ENCODE measurements at regions not wholly inside any gene's neighbourhood (a gene's known extent, or its start where the extent isn't known, plus 50 kb on each side); places are given as distances from the start of the nearest gene placed in this dataset.

DNA sequence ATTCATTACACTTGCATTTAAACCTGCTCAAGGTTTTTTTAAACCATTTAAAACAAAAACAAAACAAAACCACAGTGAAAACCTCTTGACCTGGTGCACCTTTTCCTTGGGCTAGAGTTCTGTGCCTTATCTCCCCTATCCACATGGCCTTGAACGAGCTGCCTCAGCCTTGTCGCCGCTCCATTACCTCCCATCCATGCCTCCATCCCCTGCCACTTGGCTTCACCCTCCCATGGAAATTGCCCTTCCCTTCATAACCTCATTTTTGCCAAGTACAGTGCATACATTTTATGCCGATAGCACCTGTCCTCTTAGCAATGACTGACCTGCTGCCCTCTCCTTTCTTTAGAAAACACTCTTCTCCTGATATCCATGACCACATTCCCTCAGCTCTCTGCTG lies 188.6 kb upstream of the ASIC2 start:
- no peak for DNase-seq

DNA sequence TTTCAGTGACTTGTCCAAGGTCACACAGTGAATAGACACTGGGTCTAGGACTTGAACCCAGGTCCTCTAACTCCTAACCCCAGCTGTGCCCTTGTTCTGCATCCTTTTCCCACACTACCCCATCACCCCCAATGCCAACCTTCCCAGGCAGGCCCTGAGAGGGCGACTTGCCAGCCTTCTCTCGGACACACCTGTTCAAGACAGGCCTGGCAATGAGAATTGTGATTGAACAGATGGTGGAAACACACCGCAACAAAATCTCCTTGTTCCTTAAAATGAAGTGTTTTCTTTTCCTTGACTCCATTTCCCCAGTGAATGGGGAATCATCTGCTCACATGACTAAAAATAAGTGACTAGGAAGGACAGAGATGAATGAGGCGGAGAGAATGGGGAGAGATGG lies 189.5 kb upstream of the ASIC2 start:
- no peak for DNase-seq

DNA sequence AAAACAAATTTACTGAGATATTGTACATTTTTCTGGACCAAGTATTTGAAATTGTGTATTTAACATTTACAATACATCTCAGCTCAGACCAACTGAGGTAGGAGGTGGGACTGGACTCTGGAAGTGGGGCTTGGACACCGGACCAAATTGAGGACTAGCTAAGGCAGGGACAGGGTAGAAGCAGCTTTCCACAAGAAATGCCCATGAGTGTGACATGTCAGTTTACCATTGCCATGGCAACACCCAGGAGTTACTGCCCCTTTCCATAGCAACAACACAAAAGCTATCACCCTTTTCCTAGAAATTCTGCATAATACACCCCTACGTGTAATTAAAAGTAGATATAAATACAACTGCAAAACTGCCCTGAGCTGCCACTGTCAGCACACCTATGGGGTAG lies 191.5 kb upstream of the ASIC2 start:
- no peak for DNase-seq

DNA sequence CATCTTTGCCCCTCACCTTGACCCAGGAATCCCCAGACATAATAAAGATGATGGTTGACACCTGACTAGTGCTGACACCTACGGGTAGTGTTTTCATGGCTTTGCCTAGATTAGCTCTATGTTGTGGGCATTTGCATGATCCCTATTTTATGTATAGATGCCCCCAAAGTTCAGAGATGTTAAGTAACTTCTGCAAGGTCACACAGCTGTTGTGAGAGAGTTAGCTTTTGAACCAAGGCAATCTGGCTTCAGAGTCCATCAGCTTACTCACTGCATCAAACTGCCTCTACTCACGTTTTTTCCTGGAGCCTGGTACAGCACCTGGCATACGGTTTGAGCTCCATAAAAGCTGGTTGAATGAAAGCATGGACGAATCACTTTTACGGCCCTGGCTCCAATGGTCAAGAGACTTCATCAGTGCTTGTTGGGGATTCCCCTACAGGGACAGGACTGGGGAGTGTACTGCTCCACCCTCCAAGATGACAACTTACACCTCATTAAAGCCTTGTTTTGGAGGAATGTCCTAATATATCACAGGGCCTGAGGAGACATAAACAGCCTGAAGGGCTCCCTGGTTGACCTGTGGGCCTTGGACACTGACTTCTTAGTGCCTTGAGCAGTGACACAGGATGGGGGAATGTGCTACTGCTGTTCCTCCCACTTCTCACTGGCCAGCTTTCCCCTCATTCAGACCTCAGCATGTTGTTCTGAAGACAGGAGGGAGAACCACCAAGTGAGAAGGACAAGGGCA lies 193.2 kb upstream of the ASIC2 start:
- DNase-seq, result no peak

DNA sequence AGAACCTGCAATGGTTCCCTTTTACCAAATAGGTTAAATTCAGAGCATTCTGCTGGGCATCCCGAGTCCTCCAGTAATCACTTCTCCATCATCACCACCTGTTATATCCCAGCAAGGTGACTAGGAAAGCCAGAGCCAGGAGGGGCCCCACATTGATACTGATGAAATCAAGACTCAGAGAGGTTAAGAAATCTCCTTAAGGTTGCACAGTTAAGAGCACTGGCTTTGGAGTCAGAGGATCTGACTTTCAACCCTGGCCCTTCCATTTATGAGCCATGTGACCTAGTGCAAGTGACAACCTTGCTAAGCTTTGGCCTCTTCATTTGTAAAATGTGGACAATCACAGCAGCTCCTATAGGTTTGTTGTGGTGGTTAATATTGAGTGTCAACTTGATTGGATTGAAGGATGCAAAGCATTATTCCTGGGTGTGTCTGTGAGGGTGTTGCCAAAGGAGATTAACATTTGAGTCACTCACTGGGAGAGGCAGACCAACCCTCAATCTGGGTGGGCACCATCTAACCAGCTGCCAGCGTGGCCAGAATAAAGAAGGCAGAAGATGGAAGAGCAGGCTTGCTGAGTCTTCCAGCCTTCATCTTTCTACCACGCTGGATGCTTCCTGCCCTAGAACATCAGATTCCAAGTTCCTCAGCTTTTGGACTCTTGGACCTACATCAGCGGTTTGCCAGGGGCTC lies 194.2 kb upstream of the ASIC2 start:
- no peak for DNase-seq

DNA sequence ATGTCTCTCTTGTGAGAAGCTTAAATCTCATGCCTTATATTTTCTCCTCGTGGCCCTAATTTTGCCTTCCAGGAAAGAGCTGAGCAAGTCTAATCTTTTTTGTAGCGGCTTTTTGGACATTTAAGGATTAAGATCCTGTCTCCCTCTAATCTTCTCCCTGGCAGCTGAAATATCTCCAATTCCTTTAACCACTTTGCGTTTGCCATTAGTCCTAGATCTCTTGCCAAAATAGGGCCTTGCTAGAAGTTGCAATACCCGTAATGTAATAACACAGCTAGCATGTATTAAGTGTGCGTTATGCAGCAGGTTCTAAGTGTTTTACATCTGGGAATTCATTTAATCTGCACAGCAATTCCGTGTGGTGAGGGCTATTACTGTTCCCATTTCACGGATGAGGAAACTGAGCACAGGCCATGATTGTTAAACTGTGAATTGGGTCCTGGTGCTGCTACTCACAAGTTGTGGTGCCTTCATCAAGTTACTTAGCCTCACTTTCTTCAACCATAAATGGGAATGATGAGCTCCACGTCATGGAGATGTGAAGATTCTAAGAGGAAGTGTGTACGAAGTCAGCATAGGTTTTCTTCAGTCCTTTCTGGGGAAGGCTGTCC lies 198.9 kb upstream of the ASIC2 start:
- no peak for DNase-seq

DNA sequence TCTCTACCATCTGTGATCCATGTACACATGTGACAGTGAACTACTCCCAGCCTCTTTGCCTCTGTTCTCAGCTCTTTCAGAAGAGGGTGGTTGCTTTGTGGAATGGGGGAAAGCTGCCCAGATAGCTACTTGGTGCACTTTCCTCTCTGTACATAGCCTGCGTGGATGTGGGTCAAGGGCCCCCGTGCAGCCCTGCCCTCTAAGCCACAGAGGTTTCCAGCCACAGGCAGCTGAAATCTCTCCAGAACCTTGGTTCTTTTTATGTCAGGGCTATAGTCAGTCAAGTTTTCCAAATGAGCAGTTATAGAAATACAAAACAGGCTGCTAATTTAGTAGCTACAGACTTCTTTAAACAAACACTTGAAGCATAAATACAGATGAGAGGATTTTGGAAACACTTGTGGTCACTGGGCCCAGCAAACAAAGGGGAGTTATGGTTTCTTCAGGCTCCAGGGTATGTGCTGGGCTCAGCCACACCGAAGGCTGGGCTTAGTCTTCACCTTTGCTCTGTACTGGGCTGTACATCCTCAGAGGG lies 199.7 kb upstream of the ASIC2 start:
- no peak for DNase-seq

DNA sequence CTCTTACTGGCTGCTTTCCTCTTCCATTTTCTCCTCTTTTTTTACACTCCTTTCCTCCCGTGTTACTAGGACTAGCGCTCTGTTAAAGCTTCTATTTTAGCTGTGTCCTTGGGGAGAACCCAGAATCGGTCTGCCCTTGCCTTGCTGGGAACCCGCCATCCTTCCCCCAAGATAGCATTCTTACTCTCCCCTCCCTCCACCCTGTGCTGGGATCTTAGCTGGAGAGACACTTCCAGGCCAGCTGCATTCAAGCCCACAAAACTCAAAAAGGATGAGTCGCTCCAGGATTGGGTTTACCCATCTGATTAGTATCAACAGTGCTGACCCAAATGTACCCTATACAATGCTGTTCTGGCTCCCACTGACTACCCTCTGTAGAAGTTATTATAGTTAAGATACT lies 200.5 kb upstream of the ASIC2 start:
- DNase-seq, result no peak

DNA sequence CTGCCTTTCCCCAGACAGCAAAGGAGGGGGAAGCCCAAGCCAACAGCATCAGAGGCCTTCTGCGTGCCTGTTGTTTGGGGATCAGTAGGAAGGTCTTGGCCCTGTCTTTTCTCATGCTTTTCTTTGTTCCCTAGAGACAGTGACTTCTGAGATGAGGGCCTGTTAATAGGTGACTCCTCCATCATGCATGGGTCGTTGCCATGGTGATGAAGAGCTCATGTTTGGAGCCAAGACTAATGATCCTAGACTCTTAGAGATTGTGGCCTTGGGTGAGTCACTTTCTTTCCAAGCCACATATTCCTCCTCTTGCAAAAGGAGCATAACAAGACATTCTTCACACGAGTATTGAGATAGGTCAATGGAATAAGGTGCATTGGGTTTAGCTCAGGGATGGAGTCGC lies 201.1 kb upstream of the ASIC2 start:
- DNase-seq, result no peak

DNA sequence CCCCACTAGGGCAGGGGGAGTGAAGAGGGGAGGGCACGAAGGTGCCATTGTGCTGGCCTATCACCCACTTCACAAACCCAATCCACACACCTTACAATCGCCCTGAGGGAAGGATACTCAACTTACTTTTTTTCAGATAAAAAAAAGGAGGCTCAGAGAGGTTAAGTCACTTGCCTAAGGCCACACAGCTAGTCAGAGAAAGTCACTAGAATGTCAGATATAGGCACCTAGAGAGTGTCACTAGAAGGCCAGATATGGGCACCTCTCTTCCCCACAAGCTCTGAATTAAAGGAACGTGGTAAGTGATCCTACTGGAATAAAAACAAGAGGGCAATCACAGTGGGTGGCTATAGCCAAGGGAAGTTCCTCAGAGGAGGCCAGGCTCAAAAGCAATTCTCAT lies 204.5 kb upstream of the ASIC2 start:
- DNase-seq, result no peak

DNA sequence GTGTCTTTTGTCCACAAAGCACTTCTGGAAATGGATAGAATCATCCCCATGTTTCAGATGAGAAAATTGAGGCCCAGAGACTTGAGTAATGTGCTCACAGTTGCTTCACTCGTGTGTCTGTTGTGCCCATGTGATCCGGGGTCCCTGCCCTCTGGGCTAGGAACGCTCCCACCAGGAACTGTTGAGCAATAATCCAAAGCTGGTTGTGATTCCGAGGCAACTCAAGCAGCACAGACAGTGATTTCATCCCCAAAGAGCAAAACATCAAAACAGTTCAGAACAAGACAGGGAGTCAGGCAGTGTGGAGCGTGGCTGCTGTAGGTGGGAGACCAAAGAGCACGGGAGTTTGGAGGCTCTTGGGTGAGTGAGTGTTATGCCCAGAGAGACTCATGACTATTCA lies 205.0 kb upstream of the ASIC2 start:
- no peak for DNase-seq

DNA sequence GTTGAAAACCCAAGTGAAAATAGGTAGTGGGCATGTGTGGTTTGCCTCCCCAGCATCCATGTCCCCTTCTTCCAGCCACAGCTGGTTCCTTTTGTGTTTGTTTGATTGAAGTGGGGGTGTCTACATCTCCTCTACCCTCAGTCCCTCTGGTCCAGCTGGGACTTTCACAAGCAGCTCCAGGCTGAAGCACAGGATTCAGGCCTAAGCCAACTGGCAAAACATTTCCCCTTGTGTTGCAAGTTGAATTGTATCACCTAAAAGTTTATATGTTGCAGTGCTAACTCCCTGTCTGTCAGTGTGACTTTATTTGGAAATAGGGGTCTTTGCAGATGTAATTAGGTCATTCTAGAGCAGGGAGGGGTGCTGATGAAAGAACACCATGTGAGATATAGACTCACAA lies 205.9 kb upstream of the ASIC2 start:
- DNase-seq, result no peak

DNA sequence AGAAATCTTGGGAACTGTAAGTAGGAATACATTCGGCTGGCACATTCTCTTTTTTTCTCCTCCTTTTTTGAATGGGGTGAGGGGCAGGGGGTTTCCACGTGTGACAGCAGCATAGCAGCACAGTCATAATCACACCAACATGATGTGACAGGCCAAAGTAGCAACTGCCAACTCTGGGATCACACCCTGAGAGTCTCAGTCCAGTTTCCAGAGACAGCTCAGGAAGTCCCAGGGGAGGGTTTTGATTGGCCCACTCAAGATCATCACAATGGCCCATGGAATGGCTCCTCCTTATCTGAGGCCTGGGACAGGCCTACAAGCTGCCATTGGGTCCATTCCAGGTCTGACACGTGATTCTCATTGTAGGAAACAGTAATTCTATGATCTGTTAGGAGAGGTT lies 207.1 kb upstream of the ASIC2 start:
- no peak for DNase-seq

DNA sequence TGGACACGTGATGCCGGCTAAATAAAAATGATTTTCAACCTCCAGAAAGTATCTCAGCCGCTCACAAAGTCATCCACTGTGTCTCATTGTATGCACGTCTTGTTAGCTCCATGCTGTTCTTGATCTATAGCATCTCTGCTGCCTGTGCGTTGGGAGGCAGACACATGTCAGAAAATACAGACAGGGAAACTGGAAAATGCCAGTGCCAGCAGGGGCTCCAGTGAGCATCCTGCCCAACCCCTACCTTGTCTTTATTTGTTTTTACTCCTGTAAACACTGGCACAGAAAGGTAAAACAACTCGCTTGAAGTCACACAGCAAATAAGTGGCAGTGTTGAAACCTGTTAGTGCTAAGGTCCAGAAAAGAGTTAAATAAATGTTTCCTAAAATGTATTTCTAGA lies 208.1 kb upstream of the ASIC2 start:
- DNase-seq, result no peak

DNA sequence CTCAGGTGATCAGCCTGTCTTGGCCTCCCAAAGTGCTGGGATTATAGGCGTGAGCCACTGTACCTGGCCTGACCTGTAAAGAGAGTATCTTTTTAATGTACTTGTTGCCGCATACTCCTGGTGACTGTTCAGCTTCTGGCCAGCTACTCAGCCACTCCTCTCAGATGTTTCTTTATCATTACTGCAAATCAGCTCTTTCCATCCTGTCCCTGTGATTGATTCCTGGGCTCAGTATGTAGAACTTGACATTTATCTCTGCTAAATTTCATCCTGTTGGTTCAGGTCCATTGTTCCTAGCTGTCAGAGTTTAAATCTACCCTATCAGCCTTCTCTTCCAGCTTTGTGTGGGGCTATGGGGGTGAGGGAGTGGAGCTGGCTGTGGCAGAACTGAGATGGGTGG lies 211.5 kb upstream of the ASIC2 start:
- no peak for DNase-seq

DNA sequence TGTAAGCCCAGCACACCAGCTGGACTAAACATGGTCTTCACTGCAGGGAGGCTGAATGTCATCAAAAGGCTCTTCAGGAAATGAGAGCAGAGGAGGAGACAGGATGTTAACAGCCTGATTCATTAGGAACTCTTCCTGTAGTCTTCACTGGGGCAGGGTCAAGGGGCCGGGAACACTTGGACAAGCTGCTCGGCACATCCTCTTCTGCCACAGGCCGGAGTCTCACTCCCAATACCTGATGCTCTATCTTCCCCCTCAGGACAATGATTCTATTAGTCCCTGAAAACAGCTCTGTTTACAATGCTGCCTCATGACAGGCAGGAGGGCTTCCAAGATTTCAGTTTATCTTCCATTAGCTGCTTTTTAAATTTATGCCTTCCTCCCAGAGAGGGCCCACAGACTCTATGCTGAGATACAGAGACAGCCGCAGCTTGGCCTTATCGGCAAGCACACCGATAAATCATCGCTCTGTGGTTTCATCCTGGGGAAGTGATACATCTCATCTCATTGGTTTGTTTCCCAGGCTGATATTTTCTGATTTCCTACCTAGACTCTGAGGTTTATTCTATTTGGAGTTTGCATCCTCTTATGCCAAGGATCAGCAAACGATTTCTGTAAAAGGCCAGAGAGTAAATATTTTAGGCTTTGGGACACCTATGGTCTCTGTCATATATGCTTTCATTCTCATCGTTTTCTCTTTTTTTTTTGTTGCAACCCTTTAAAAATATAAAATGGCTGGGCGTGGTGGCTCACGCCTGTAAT lies 214.0 kb upstream of the ASIC2 start:
- DNase-seq, result no peak

DNA sequence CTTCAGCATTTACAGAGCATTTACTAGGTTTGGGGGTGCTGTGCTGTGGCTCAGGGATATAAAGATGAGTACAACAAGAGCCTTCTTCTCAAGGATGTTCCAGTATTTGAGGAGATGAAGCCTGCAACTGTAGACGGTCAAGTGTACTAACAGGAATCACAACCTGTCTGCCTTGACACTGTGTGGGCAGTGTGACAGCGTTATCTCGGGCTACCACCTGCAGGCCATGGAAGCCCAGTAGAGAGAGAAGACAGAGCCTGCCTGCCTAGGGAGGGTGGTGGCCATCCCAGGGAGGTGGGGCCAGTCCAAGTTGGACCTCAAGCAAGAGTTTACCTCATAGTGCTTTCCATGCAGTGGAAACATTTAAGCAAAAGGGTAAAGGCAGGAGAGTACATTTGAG lies 215.1 kb upstream of the ASIC2 start:
- no peak for DNase-seq

DNA sequence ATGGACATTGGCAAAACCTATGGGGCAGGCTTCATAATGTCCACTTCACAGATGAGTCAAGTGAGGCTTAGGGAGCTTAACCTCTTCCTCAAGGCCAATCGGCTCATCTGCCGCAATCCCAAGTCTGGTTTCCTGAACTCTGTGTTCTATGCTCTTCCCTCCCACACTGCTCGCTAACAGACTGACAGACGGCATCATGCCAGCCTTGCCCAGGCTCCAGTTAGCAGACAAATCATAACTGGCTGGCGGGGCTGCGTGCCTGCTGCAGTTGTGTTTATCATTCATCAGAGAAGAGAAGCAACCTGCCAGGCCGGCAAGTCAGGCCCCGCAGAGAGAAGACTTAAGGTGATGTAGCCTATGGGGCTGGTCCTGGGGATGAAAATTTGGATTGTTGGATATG lies 216.2 kb upstream of the ASIC2 start:
- no peak for DNase-seq

DNA sequence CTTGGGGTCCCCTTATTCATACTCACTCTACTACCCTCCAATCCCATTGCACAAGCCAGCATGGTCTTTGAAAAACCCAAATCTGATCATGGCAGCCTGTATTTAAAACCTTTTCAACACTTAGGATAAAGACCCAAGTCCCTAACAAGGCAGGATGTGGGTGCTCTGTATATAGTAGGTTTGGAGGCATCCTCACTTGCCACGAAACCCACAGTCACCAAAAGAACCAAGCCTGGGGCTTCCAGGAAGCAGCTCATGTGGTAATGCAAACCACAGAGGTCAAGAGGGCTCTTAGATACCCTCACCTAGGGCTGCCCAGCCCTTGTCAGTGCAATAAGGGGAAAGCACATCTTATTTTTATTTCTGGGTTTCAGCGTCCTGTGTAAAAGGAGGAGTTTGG lies 218.6 kb upstream of the ASIC2 start:
- DNase-seq, result no peak

DNA sequence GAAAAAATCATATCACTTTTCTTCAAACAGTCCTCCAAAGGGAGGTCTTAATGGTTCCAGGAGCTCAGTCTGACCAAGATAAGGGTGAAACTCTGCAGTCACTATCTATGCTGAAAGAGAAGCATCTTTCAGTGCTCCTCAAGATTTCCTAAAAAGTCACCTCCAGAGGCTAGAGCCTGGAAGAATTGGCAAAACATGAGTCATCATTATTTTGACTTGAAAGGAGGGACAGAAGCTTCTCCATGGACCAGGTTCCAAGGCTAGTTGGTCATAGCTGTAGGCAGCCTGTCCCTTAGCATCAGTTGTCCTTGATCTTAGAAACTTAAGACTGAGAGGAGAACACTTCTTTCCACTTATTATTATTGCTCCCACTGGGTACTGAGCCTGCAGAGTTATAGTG lies 219.0 kb upstream of the ASIC2 start:
- DNase-seq, result no peak

DNA sequence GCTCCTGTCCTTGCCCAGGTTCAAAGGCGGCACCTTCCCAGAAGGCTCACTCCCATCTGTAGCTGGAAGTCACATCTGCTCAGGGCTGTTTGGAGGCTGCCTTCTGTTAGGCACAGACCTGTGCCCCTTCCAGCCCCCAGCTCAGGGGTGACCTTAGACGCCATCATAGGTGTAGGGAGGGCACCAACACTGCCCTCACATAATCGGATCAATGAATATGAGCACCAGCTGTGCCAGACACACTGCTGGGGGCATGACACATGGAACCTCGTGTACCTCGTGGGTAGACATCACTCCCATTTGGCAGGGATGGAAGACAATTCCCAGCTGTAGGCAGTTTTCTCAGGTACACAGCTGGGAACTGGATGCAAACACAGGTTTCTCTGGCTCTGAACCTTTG lies 220.7 kb upstream of the ASIC2 start:
- no peak for DNase-seq

DNA sequence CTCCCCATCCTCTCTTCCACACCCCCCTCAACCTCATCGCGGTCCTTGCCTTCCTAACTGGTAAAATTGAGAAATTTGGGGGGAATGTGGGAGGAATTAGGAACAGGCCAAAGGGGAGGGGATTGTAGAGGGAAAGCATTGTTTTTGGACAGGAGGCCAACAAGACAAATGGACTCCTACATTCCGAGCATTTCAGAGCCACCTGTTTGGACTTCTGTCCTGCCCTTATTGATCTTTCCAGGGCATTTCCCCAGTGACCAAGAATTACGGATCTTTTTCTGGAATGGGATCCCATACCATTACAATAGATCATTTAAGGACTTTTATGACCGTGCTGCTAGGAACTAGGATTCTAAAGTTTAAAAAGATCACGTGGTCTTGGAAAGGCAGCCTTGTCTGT lies 221.3 kb upstream of the ASIC2 start:
- no peak for DNase-seq

DNA sequence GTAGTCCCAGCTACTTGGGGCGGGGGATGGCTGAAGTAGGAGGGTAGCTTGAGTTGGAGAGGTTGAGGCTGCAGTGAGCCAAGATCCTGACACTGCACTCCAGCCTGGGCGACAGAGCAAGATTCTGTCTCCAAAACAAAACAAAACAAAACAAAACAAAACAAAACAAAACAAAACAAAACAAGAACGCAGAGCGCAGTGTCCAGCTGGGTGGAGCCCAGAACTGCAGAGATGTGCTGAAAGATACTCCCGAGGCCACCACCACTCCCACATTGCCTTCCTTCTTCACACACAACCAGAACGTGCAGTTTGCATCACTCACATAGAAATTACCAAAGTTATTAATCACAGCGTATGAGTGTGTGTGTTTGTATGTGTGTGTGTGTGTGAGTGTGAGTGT lies 222.9 kb upstream of the ASIC2 start:
- no peak for DNase-seq

DNA sequence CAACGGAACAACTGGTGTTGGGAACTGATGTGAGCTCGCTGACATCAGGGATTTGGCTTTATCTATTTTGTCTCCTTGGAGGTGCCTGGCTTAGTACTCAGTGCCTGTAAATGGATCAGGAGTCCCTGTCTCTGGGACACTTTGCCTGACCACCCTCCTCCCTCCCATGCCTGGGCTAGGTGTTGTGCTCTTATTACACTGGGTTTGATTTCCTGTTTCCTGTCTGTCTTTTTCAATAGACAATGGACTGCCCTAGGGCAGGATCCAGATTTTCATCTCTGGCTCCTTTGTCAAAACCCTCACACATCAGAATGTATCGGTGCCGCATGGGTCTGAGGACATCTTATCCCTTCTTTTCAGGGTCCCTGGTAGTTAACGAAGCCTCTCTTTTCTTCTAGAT lies 223.6 kb upstream of the ASIC2 start:
- DNase-seq, result no peak
